IMR-90 (cell line): ENCODE measurements at regions not wholly inside any gene's neighbourhood (a gene's known extent, or its start where the extent isn't known, plus 50 kb on each side); places are given as distances from the start of the nearest gene placed in this dataset.

ENCODE experiments used
- CHD1 ChIP-seq: IDR thresholded peaks from 2 replicates; pipeline ENCODE4 v1.6.1; 2012; ENCODE audit warnings: low read depth, low read length, improper control_type of control experiment
- CTCF ChIP-seq: conservative IDR thresholded peaks from 2 replicates; pipeline ENCODE4 v1.5.1; 2012; ENCODE audit warnings: mild to moderate bottlenecking, low read depth, low read length, improper control_type of control experiment
- MAZ ChIP-seq: IDR thresholded peaks from 2 replicates; pipeline ENCODE4 v1.6.1; 2012; ENCODE audit warnings: low read depth, mild to moderate bottlenecking, low read length, improper control_type of control experiment, moderate library complexity, borderline replicate concordance
- MXI1 ChIP-seq: IDR thresholded peaks from 2 replicates; pipeline ENCODE4 v1.6.1; 2012; ENCODE audit warnings: low read depth, mild to moderate bottlenecking, low read length, moderate library complexity, borderline replicate concordance
- POLR2A ChIP-seq: IDR thresholded peaks from 2 replicates; pipeline ENCODE4 v1.6.1; 2012; ENCODE audit warnings: mild to moderate bottlenecking, low read depth, low read length
- RAD21 ChIP-seq: IDR thresholded peaks from 2 replicates; pipeline ENCODE4 v1.6.1; 2012; ENCODE audit warnings: low read length, improper control_type of control experiment
- RCOR1 ChIP-seq: IDR thresholded peaks from 2 replicates; pipeline ENCODE4 v1.6.1; 2012; ENCODE audit warnings: mild to moderate bottlenecking, low read length, improper control_type of control experiment; ENCODE audit not compliant: insufficient replicate concordance
- USF2 ChIP-seq: fragments of 150-350 bp; IDR thresholded peaks from 2 replicates; pipeline ENCODE4 v1.6.1; 2017; ENCODE audit warnings: mild to moderate bottlenecking, antibody characterized with exemption, low read length, low read depth

- TF ChIP-seq CTCF (no peak), RAD21 (no peak), USF2 (no peak), RCOR1 (no peak), MAZ (no peak), MXI1 (no peak), CHD1 (no peak), POLR2A (no peak)
Observed at GRCh38 chr13:74423434-74423833, 289.2 kb upstream of the KLF12 start.
